A673 (cell line): ENCODE measurements at regions not wholly inside any gene's neighbourhood (a gene's known extent, or its start where the extent isn't known, plus 50 kb on each side); places are given as distances from the start of the nearest gene placed in this dataset.

Experiments
- BruUV-seq: library from RNA; stranded (reverse); fragments of 400-500 nt; replicated peaks from 2 replicates; lab custom pipeline; 2021; lab: Mats Ljungman, UMichigan
- CTCF ChIA-PET: fragments of 300-600 bp; sonication (Branson Sonifier 250); formaldehyde crosslinking; loops from one replicate; lab custom pipeline; 2022; ENCODE audit warnings: antibody characterized with exemption; lab: Charles Lee
- POLR2A ChIA-PET: fragments of 300-600 bp; sonication (Branson Sonifier 250); formaldehyde crosslinking; loops from one replicate; lab custom pipeline; 2022; ENCODE audit warnings: antibody characterized with exemption; ENCODE audit not compliant: low non-redundant PET; lab: Charles Lee
- DNase-seq: peaks from one replicate; pipeline ENCODE4 v3.0.0-alpha.2; 2015; ENCODE audit warnings: low spot score
- H3K27ac ChIP-seq: fragments of 200-600 bp; sonication (generic); 2 replicates; pipeline ENCODE4 v1.5.1; 2016; ENCODE audit warnings: mixed run types, low read depth, mild to moderate bottlenecking, mixed read lengths, antibody characterized with exemption, low read length; ENCODE audit not compliant: poor library complexity, severe bottlenecking
- H3K27me3 ChIP-seq: fragments of 200-600 bp; sonication (generic); replicated peaks from 2 replicates; pipeline ENCODE4 v1.6.1; 2017; ENCODE audit warnings: mixed run types, low read depth, mild to moderate bottlenecking, mixed read lengths, antibody characterized with exemption, low read length; ENCODE audit not compliant: insufficient read depth, poor library complexity
- H3K36me3 ChIP-seq: fragments of 200-600 bp; sonication (generic); 2 replicates; pipeline ENCODE4 v1.6.1; 2016; ENCODE audit warnings: mixed run types, mild to moderate bottlenecking, mixed read lengths, antibody characterized with exemption, low read length; ENCODE audit not compliant: insufficient read depth, poor library complexity, severe bottlenecking
- H3K4me1 ChIP-seq: fragments of 200-600 bp; sonication (generic); 2 replicates; pipeline ENCODE4 v1.6.1; 2017; ENCODE audit warnings: mixed run types, mild to moderate bottlenecking, mixed read lengths, antibody characterized with exemption, low read length; ENCODE audit not compliant: insufficient read depth, poor library complexity, severe bottlenecking
- H3K4me3 ChIP-seq: fragments of 200-600 bp; sonication (generic); 2 replicates; pipeline ENCODE4 v1.5.1; 2016; ENCODE audit warnings: low read depth, mixed run types, mild to moderate bottlenecking, mixed read lengths, low read length; ENCODE audit not compliant: poor library complexity, severe bottlenecking
- H3K9me3 ChIP-seq: fragments of 200-600 bp; sonication (generic); 2 replicates; pipeline ENCODE4 v1.6.1; 2016; ENCODE audit warnings: mixed run types, low read depth, mild to moderate bottlenecking, mixed read lengths, antibody characterized with exemption, low read length; ENCODE audit not compliant: poor library complexity, severe bottlenecking
- EZH2 ChIP-seq: fragments of 200-600 bp; sonication (generic); IDR thresholded peaks from 2 replicates; pipeline ENCODE4 v1.6.1; 2017; ENCODE audit warnings: borderline replicate concordance, low read depth, mild to moderate bottlenecking, mixed read lengths, antibody characterized with exemption, low read length; ENCODE audit not compliant: poor library complexity, severe bottlenecking
- intact Hi-C: fragments of 100-400 bp; cut with micrococcal nuclease; formaldehyde crosslinking; loops from one replicate; pipeline ENCODE4 v1.10.0; 2022; ENCODE audit not compliant: unreplicated experiment
- TF ChIP-seq, protein P1 (sequence below): fragments of 300-800, 200-600 bp; sonication (generic); conservative IDR thresholded peaks from 2 replicates; pipeline ENCODE4 v1.5.1; 2017; ENCODE audit warnings: low read depth, mild to moderate bottlenecking, antibody characterized with exemption, low read length, moderate library complexity, mixed read lengths

DNA sequence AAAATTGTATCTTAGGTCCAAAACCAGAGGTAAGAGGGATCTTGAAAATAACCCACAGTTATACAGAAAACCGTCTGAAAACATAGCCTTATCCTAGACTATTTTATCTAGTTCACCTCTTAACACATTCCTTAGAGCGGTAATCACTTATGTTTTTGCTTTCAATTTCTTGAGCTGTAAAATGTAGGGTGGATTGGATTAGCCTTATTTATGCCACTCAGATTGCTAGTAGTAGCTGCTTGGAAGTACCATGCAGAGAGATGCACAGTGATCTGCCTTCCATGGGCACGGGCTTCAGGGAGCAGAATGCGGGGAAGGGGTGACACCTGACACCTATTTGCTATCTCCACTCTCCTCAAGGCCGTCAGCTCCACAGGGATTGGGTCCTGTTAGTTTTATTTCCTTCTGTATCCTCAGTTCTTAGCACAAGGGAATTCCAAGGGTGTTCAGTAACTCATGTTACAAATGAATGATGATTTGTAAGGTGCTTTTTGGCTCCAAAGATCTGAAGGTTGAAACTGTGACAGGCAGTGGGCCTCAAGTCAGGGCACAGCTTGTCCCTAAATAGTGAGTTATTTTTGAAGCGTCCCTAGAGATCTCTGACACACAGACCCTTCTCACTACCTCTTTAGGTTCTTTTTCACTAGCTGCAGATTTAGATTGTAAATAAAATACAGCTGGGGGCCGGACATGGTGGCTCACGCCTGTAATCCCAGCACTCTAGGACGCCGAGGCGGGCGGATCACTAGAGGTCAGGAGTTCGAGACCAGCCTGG lies 64.0 kb upstream of the PMAIP1 start:
- no peak for TF ChIP-seq EZH2
- TF ChIP-seq, protein P1, sequence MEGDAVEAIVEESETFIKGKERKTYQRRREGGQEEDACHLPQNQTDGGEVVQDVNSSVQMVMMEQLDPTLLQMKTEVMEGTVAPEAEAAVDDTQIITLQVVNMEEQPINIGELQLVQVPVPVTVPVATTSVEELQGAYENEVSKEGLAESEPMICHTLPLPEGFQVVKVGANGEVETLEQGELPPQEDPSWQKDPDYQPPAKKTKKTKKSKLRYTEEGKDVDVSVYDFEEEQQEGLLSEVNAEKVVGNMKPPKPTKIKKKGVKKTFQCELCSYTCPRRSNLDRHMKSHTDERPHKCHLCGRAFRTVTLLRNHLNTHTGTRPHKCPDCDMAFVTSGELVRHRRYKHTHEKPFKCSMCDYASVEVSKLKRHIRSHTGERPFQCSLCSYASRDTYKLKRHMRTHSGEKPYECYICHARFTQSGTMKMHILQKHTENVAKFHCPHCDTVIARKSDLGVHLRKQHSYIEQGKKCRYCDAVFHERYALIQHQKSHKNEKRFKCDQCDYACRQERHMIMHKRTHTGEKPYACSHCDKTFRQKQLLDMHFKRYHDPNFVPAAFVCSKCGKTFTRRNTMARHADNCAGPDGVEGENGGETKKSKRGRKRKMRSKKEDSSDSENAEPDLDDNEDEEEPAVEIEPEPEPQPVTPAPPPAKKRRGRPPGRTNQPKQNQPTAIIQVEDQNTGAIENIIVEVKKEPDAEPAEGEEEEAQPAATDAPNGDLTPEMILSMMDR = no peak
- H3K9me3 ChIP-seq = no peaks in the 10 kb centered on the region
- no peak overlapping the region for H3K4me3 ChIP-seq
- intact Hi-C loops = loop anchor here (2.0 kb wide), 2 partner anchors 153 to 713 kb away; no protein-coding TSS in a partner anchor
- no peaks in the 10 kb centered on the region for H3K36me3 ChIP-seq
- H3K27me3 ChIP-seq = no peaks in the 10 kb centered on the region
- CTCF ChIA-PET = no interaction called here
- H3K4me1 ChIP-seq = no peaks in the 10 kb centered on the region
- DNase-seq = no peak
- H3K27ac ChIP-seq = no peak overlapping the region
- BruUV-seq = no TSS peak
- POLR2A ChIA-PET = no interaction called here

DNA sequence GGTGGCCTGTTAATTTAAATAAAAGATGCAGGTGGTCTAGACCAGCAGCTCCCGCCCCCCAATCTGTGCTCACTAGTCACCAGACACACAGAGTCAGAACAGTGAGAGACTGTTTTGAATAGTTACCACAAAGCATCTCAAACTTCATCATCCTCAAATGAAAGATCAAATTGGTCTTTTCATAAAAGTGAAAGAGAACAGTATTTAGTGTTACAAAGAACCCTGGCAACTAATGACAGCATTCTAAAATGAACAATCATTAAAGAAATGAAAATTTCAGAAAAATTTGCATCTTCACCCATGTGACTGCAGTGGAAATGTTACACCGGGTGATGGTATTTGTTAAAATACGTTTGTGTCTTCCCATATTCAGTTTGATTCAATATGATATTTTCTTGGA lies 65.5 kb upstream of the PMAIP1 start:
- no TSS peak for BruUV-seq
- H3K4me3 ChIP-seq = no peak overlapping the region
- H3K27ac ChIP-seq = no peak overlapping the region
- no peak for DNase-seq
- TF ChIP-seq, protein P1 = no peak
- TF ChIP-seq EZH2 = no peak
- H3K27me3 ChIP-seq = no peaks in the 10 kb centered on the region
- intact Hi-C loops = no loop called here
- CTCF ChIA-PET = no interaction called here
- POLR2A ChIA-PET = no interaction called here
- H3K4me1 ChIP-seq = no peaks in the 10 kb centered on the region
- no peaks in the 10 kb centered on the region for H3K9me3 ChIP-seq
- H3K36me3 ChIP-seq = no peaks in the 10 kb centered on the region

DNA sequence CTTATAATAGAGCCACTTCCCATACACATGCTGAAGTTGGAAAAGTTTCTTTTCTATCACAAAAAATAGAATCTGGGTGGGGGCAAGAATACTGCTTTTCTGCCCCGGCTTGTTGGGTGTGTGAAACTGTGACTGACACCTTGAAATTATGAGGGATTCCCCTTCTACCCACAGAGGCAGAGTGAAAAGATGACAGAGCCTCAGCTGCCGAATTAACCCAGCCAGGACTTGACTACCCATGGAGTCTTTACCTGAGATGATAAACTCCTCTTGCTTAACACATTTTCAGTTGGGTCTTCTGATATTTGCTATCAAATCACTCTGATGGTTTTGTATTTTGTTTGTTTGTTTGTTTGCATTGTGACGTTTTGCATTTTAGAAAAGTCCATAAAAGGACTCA lies 66.0 kb upstream of the PMAIP1 start:
- POLR2A ChIA-PET = no interaction called here
- no peaks in the 10 kb centered on the region for H3K27me3 ChIP-seq
- intact Hi-C loops = no loop called here
- CTCF ChIA-PET = no interaction called here
- DNase-seq = no peak
- no peaks in the 10 kb centered on the region for H3K36me3 ChIP-seq
- no TSS peak for BruUV-seq
- TF ChIP-seq, protein P1 = no peak
- TF ChIP-seq EZH2 = no peak
- no peaks in the 10 kb centered on the region for H3K4me1 ChIP-seq
- H3K27ac ChIP-seq = no peak overlapping the region
- no peak overlapping the region for H3K4me3 ChIP-seq
- no peaks in the 10 kb centered on the region for H3K9me3 ChIP-seq
